ENCODE measurements at regions not wholly inside any gene's neighbourhood (a gene's known extent, or its start where the extent isn't known, plus 50 kb on each side); places are given as distances from the start of the nearest gene placed in this dataset.

- Histone ChIP-seq H3K4me1 (no peaks in the 10 kb centered on the region), H3K4me3 (no peak overlapping the region), H3K27me3 (ENCODE audit: low read depth) (no peaks in the 10 kb centered on the region), H3K27ac (replicated peaks) (no peak overlapping the region), H3K9me3 (replicated peaks) (no peaks in the 10 kb centered on the region), H3K36me3 (no peaks in the 10 kb centered on the region)
- DNase-seq, result no peak
- intact Hi-C loops (cut with micrococcal nuclease), result no loop called here
- TF ChIP-seq CTCF (IDR thresholded peaks at IDR 0.05; ENCODE audit: borderline replicate concordance), result no peak
These were observed 579.1 kb downstream of the PRKD1 start for GRCh38 chr14:29348504-29348903.

DNA sequence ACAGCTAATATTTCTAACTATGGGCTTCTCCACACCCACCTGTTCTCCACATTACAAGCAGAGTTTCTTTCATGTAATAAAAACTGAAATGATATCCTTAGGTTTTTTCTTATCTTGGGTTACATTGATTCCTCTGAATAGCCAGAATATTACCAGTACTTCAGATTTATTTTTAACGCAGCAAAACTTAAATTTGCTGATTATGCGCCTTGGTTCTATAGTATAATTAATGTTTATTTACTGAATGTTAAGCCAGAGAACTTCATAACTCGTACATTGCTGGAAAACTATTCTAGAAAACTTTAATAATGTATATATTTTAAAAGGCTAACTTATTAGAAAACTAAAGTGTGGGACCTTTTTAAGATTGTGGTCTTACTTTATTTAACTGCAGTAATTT, 577.2 kb downstream of the PRKD1 start:
- no peak for DNase-seq
- H3K4me1 ChIP-seq, result no peaks in the 10 kb centered on the region
- no peaks in the 10 kb centered on the region for H3K9me3 ChIP-seq (replicated peaks)
- no peaks in the 10 kb centered on the region for H3K27me3 ChIP-seq (ENCODE audit: low read depth)
- no peak overlapping the region for H3K27ac ChIP-seq (replicated peaks)
- no peak overlapping the region for H3K4me3 ChIP-seq
- no peaks in the 10 kb centered on the region for H3K36me3 ChIP-seq
- TF ChIP-seq CTCF (IDR thresholded peaks at IDR 0.05; ENCODE audit: borderline replicate concordance), result no peak
- intact Hi-C loops (cut with micrococcal nuclease), result no loop called here

DNA sequence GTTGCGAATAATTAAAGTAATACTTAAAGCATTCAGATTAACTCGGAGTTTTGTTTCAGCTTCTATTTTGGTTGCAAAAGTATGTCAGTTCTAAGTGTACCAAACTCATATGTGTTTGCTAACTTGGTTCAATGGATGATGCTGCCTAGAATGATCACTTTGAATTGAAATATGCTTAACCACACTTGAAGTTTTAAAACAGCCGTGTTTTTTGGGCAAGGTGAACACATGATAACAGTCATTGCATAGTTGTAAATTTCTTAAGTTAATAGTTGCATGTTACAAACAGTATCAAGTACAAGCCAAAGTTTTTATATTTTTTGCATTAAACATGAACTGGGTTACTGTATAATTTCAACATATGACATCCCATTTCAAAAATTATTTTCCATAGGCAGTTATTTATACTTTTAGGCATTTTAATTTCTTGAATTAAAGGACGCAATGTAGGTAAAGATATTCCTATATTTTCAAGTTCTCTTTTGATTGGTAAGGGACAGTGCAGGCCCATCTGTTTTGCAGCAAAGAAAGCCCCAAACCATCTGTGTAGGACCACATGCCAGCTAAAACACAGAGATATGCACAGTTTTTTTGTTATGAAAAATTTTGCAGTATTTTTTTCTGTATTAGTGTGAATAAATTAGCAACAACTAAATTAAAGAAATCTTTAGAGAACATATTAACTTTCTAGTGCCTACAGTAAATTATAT, 575.5 kb downstream of the PRKD1 start:
- DNase-seq, result no peak
- Histone ChIP-seq H3K4me3 (no peak overlapping the region), H3K9me3 (replicated peaks) (no peaks in the 10 kb centered on the region), H3K36me3 (no peaks in the 10 kb centered on the region), H3K27me3 (ENCODE audit: low read depth) (no peaks in the 10 kb centered on the region), H3K4me1 (no peaks in the 10 kb centered on the region), H3K27ac (replicated peaks) (no peak overlapping the region)
- intact Hi-C loops (cut with micrococcal nuclease), result no loop called here
- TF ChIP-seq CTCF (IDR thresholded peaks at IDR 0.05; ENCODE audit: borderline replicate concordance), result no peak

DNA sequence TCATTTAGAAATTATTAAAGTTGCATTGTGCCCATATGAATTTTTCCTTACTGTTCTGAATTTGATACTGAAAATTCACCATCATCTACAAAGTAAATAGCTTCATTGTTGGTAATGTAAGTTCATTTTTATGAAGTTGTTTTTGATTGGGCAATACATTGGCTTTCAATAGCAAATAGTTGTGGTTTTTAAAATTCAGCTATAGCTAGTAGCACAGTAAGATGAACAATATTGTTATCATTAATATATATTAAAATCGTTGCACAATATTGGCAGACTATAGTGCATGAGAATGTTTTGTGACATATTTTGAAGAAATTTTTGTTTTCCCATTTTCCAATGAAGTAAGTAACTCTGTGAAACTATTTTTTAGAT, 575.0 kb downstream of the PRKD1 start:
- H3K36me3 ChIP-seq, result no peaks in the 10 kb centered on the region
- no peaks in the 10 kb centered on the region for H3K9me3 ChIP-seq (replicated peaks)
- intact Hi-C loops (cut with micrococcal nuclease), result no loop called here
- H3K4me1 ChIP-seq, result no peaks in the 10 kb centered on the region
- H3K27ac ChIP-seq (replicated peaks), result no peak overlapping the region
- no peak for TF ChIP-seq CTCF (IDR thresholded peaks at IDR 0.05; ENCODE audit: borderline replicate concordance)
- H3K27me3 ChIP-seq (ENCODE audit: low read depth), result no peaks in the 10 kb centered on the region
- DNase-seq, result no peak
- H3K4me3 ChIP-seq, result no peak overlapping the region

DNA sequence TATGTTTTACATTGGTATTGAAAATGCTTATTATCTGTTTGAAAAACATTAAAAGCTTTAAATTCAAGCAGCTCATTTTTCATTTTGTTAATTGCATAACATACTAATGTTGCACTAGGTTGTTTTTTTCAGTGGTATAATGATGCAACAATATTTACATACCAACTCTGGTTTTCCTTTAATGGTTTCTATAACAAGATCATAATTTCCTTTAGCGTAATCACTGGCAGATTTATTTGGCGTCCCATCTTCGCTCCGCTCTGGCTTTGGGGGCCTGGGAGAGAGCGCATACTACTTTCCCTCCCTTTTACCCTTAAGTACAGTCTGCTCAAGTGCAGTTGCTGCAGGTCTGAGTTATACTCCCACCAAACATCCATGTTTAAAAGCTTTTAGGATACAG, 574.1 kb downstream of the PRKD1 start:
- no peaks in the 10 kb centered on the region for H3K36me3 ChIP-seq
- intact Hi-C loops (cut with micrococcal nuclease), result no loop called here
- DNase-seq, result no peak

More for the DNA sequence above, 574.1 kb downstream of the PRKD1 start:
- H3K27me3 ChIP-seq (ENCODE audit: low read depth), result no peaks in the 10 kb centered on the region
- H3K4me3 ChIP-seq, result no peak overlapping the region
- TF ChIP-seq CTCF (IDR thresholded peaks at IDR 0.05; ENCODE audit: borderline replicate concordance), result no peak
- no peaks in the 10 kb centered on the region for H3K9me3 ChIP-seq (replicated peaks)
- H3K27ac ChIP-seq (replicated peaks), result no peak overlapping the region
- no peaks in the 10 kb centered on the region for H3K4me1 ChIP-seq
